PC-3 (cell line): ENCODE measurements at regions not wholly inside any gene's neighbourhood (a gene's known extent, or its start where the extent isn't known, plus 50 kb on each side); places are given as distances from the start of the nearest gene placed in this dataset.

Experiments
- ATAC-seq: fragments of 200-7000 bp; cut with Tn5 transposase; 2 replicates; pipeline ENCODE4 v1.9.1; 2020; ENCODE audit warnings: mild to moderate bottlenecking, moderate library complexity
- BruUV-seq: library from RNA; stranded (reverse); fragments of 400-500 nt; replicated peaks from 2 replicates; lab custom pipeline; 2021; lab: Mats Ljungman, UMichigan
- CTCF ChIA-PET: fragments of 300-600 bp; sonication (Branson Sonifier 250); formaldehyde crosslinking; loops from one replicate; lab custom pipeline; 2022; ENCODE audit warnings: antibody characterized with exemption; lab: Charles Lee
- POLR2A ChIA-PET: fragments of 300-600 bp; sonication (Branson Sonifier 250); formaldehyde crosslinking; loops from one replicate; lab custom pipeline; 2022; ENCODE audit warnings: antibody characterized with exemption; ENCODE audit not compliant: unreplicated experiment; lab: Charles Lee
- DNase-seq: peaks from one replicate; pipeline ENCODE4 v3.0.0-alpha.2; 2015
- H2AFZ ChIP-seq: fragments of 300-600 bp; sonication (generic); 2 replicates; pipeline ENCODE4 v1.6.0; 2016; ENCODE audit warnings: antibody characterized with exemption, low read length
- H3F3A ChIP-seq: fragments of 300-600 bp; sonication (generic); one replicate; pipeline ENCODE4 v1.6.0; 2017; ENCODE audit warnings: antibody characterized with exemption, low read length, control low read depth, mild to moderate bottlenecking; ENCODE audit not compliant: unreplicated experiment
- H3K27ac ChIP-seq: fragments of 300-600 bp; sonication (generic); 2 replicates; pipeline ENCODE4 v1.5.1; 2016; ENCODE audit warnings: mild to moderate bottlenecking, low read length
- H3K27me3 ChIP-seq: fragments of 300-600 bp; sonication (generic); 2 replicates; pipeline ENCODE4 v1.6.1; 2016; ENCODE audit warnings: low read length, mixed read lengths
- H3K36me3 ChIP-seq: fragments of 300-600 bp; sonication (generic); 2 replicates; pipeline ENCODE4 v1.6.1; 2016; ENCODE audit warnings: low read depth, mixed run types, low read length, mixed read lengths
- H3K4me1 ChIP-seq: fragments of 300-600 bp; sonication (generic); 2 replicates; pipeline ENCODE4 v1.5.1; 2016; ENCODE audit warnings: low read length; ENCODE audit not compliant: insufficient read depth
- H3K4me2 ChIP-seq: fragments of 300-600 bp; sonication (generic); 2 replicates; pipeline ENCODE4 v1.6.0; 2016; ENCODE audit warnings: low read length
- H3K4me3 ChIP-seq: fragments of 300-600 bp; sonication (generic); 2 replicates; pipeline ENCODE4 v1.5.1; 2016; ENCODE audit warnings: mild to moderate bottlenecking, low read length, mixed read lengths
- H3K79me2 ChIP-seq: fragments of 300-600 bp; sonication (generic); 2 replicates; pipeline ENCODE4 v1.6.1; 2017; ENCODE audit warnings: low read length, mixed read lengths
- H3K9ac ChIP-seq: fragments of 300-600 bp; sonication (generic); 2 replicates; pipeline ENCODE4 v1.6.0; 2016; ENCODE audit warnings: mild to moderate bottlenecking, low read length
- H3K9me2 ChIP-seq: fragments of 300-600 bp; sonication (generic); replicated peaks from 2 replicates; pipeline ENCODE4 v1.6.1; 2016; ENCODE audit warnings: mixed run types, low read length, mixed read lengths
- H3K9me3 ChIP-seq: fragments of 300-600 bp; sonication (generic); 2 replicates; pipeline ENCODE4 v1.6.1; 2016; ENCODE audit warnings: low read length, mixed read lengths
- H4K20me1 ChIP-seq: fragments of 300-600 bp; sonication (generic); 2 replicates; pipeline ENCODE4 v1.6.1; 2016; ENCODE audit warnings: low read length, mixed read lengths
- CTCF ChIP-seq: fragments of 300-600 bp; sonication (generic); conservative IDR thresholded peaks from 2 replicates; pipeline ENCODE4 v1.5.1; 2017; ENCODE audit warnings: antibody characterized with exemption, low read depth, mild to moderate bottlenecking, low read length
- EZH2 ChIP-seq: fragments of 300-600 bp; sonication (generic); IDR thresholded peaks from one replicate; pipeline ENCODE4 v1.6.1; 2017; ENCODE audit warnings: antibody characterized with exemption, mild to moderate bottlenecking, low read length; ENCODE audit not compliant: unreplicated experiment
- EZH2phosphoT487 ChIP-seq: fragments of 300-600 bp; sonication (generic); IDR thresholded peaks from 2 replicates; pipeline ENCODE4 v1.6.1; 2018; ENCODE audit warnings: mild to moderate bottlenecking, antibody characterized with exemption, low read length, borderline replicate concordance
- intact Hi-C: fragments of 100-400 bp; cut with micrococcal nuclease; formaldehyde crosslinking; loops from 2 replicates; pipeline ENCODE4 v1.9.0; 2023

DNA sequence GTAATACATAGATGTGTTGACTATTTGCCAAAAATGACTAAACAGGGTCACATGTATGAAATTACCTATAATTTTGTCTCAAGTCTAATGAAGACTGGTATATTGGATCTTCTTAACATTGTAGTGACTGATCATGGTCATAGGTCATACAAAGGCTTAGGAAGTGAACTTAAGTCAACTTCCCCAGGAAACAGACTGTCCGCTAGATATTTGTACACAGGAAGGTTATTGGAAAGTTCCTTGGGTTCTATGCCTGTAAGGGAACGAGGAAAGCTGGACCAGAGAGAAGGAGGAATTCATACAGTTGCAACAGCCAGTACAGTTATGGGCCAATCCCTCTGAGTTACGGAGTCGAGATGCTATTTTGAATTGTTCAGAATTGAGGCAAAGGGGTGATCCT, 462.0 kb upstream of the THRB start:
- intact Hi-C loops: no loop called here
- H3K27me3 ChIP-seq: peaks cover 52% of the 10 kb centered on the region
- H3K79me2 ChIP-seq: no peaks in the 10 kb centered on the region
- no peaks in the 10 kb centered on the region for H3F3A ChIP-seq
- DNase-seq (no peak), ATAC-seq (no peak)
- POLR2A ChIA-PET: no interaction called here
- BruUV-seq: no TSS peak
- H3K36me3 ChIP-seq: no peaks in the 10 kb centered on the region
- H3K4me1 ChIP-seq: no peaks in the 10 kb centered on the region
- H3K4me2 ChIP-seq: no peak overlapping the region
- no peaks in the 10 kb centered on the region for H3K9me2 ChIP-seq
- H4K20me1 ChIP-seq: no peaks in the 10 kb centered on the region
- TF ChIP-seq EZH2phosphoT487 (no peak), CTCF (no peak), EZH2 (no peak)
- H3K4me3 ChIP-seq: no peak overlapping the region
- CTCF ChIA-PET: no interaction called here
- H3K27ac ChIP-seq: no peak overlapping the region
- no peak overlapping the region for H2AFZ ChIP-seq
- no peak overlapping the region for H3K9ac ChIP-seq
- H3K9me3 ChIP-seq: no peaks in the 10 kb centered on the region

DNA sequence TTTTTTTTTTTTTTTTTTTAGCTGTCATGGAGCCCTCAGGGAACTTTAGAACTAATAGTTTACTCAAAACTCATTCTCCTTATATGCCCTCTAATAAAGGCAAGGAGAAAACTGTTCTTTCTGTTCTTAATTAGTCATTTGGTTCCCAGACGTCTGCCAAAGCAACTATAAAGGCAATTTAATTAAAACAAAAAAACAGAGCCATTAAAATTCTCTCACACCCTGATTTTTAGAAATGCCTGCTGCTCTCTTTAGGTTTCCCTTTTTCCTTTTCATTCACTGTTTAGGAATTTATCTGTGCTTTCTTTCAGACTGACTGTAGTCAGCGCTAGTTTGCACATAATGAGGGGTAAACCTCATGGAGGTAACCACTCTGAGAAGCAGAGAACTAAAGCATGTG, 463.6 kb upstream of the THRB start:
- ChIA-PET CTCF (no interaction called here), POLR2A (no interaction called here)
- TF ChIP-seq CTCF (no peak), EZH2 (no peak), EZH2phosphoT487 (no peak)
- intact Hi-C loops: no loop called here
- H3K4me3 ChIP-seq: no peak overlapping the region
- H3K9ac ChIP-seq: no peak overlapping the region
- H3K36me3 ChIP-seq: no peaks in the 10 kb centered on the region
- H3F3A ChIP-seq: no peaks in the 10 kb centered on the region
- H3K9me3 ChIP-seq: no peaks in the 10 kb centered on the region
- no TSS peak for BruUV-seq
- no peak for ATAC-seq
- H3K4me2 ChIP-seq: no peak overlapping the region
- no peaks in the 10 kb centered on the region for H4K20me1 ChIP-seq
- H3K27me3 ChIP-seq: peaks cover 52% of the 10 kb centered on the region
- no peak for DNase-seq
- no peaks in the 10 kb centered on the region for H3K79me2 ChIP-seq
- H3K9me2 ChIP-seq: no peaks in the 10 kb centered on the region
- H3K27ac ChIP-seq: no peak overlapping the region
- H3K4me1 ChIP-seq: no peaks in the 10 kb centered on the region
- no peak overlapping the region for H2AFZ ChIP-seq

- DNase-seq (no peak), ATAC-seq (no peak)
- Histone ChIP-seq H3K36me3 (no peaks in the 10 kb centered on the region), H3K9me2 (no peaks in the 10 kb centered on the region), H3K9me3 (no peaks in the 10 kb centered on the region), H4K20me1 (no peaks in the 10 kb centered on the region), H2AFZ (no peak overlapping the region), H3K4me3 (no peak overlapping the region), H3K9ac (no peak overlapping the region), H3F3A (no peaks in the 10 kb centered on the region), H3K79me2 (no peaks in the 10 kb centered on the region), H3K27ac (no peak overlapping the region), H3K27me3 (peaks cover 46% of the 10 kb centered on the region), H3K4me1 (no peaks in the 10 kb centered on the region), H3K4me2 (no peak overlapping the region)
- no peak for TF ChIP-seq EZH2
- TF ChIP-seq CTCF: no peak
- TF ChIP-seq EZH2phosphoT487: no peak
- BruUV-seq: no TSS peak
- ChIA-PET CTCF (no interaction called here), POLR2A (no interaction called here)
- intact Hi-C loops: no loop called here
Measured at GRCh38 chr3:24958910-24959447, 464.3 kb upstream of the THRB start.
